Neural cell (in vitro differentiated cells): ENCODE measurements at regions not wholly inside any gene's neighbourhood (a gene's known extent, or its start where the extent isn't known, plus 50 kb on each side); places are given as distances from the start of the nearest gene placed in this dataset.

ENCODE experiments used
- H2AFZ ChIP-seq: fragments of 200-600, 300-800 bp; sonication (generic), shearing (Covaris generic); 2 replicates; pipeline ENCODE4 v1.6.0; 2014; ENCODE audit warnings: low read depth, mild to moderate bottlenecking, antibody characterized with exemption, low read length, moderate library complexity
- H3F3A ChIP-seq: fragments of 200-600 bp; shearing (Covaris generic); 2 replicates; pipeline ENCODE4 v1.6.1; 2016; ENCODE audit warnings: mild to moderate bottlenecking, moderate library complexity, mixed read lengths, antibody characterized with exemption, low read length; ENCODE audit not compliant: insufficient read depth, poor library complexity, severe bottlenecking
- H3K27ac ChIP-seq: fragments of 200-600, 300-800 bp; sonication (generic), shearing (Covaris generic); 2 replicates; pipeline ENCODE4 v1.5.1; 2014; ENCODE audit warnings: mild to moderate bottlenecking, low read length, moderate library complexity
- H3K27me3 ChIP-seq: fragments of 300-800, 200-600 bp; sonication (generic), shearing (Covaris generic); 2 replicates; pipeline ENCODE4 v1.6.0; 2014; ENCODE audit warnings: mild to moderate bottlenecking, low read depth, low read length, moderate library complexity; ENCODE audit not compliant: insufficient read depth
- H3K36me3 ChIP-seq: fragments of 300-800, 200-600 bp; sonication (generic), shearing (Covaris generic); 2 replicates; pipeline ENCODE4 v1.5.1; 2014; ENCODE audit warnings: mild to moderate bottlenecking, antibody characterized with exemption, low read length, moderate library complexity; ENCODE audit not compliant: insufficient read depth
- H3K4me2 ChIP-seq: fragments of 300-800, 200-600 bp; sonication (generic), shearing (Covaris generic); 2 replicates; pipeline ENCODE4 v1.6.0; 2014; ENCODE audit warnings: mild to moderate bottlenecking, low read length
- H3K4me3 ChIP-seq: fragments of 300-800, 200-600 bp; sonication (generic), shearing (Covaris generic); 2 replicates; pipeline ENCODE4 v1.5.1; 2014; ENCODE audit warnings: mild to moderate bottlenecking, low read length, moderate library complexity
- H3K79me2 ChIP-seq: fragments of 200-600 bp; shearing (Covaris generic); replicated peaks from 2 replicates; pipeline ENCODE4 v1.6.0; 2014; ENCODE audit warnings: mild to moderate bottlenecking, low read length, moderate library complexity; ENCODE audit not compliant: insufficient read depth
- H3K9ac ChIP-seq: fragments of 300-800, 200-600 bp; sonication (generic), shearing (Covaris generic); 2 replicates; pipeline ENCODE4 v1.6.1; 2016; ENCODE audit warnings: mild to moderate bottlenecking, low read length, mixed read lengths
- H3K9me2 ChIP-seq: fragments of 200-600 bp; shearing (Covaris generic); 2 replicates; pipeline ENCODE4 v1.6.1; 2016; ENCODE audit warnings: mild to moderate bottlenecking, low read length, mixed read lengths; ENCODE audit not compliant: insufficient read depth
- H3K9me3 ChIP-seq: fragments of 200-600, 300-800 bp; sonication (generic), shearing (Covaris generic); 2 replicates; pipeline ENCODE4 v1.6.1; 2016; ENCODE audit warnings: mild to moderate bottlenecking, mixed run types, low read length, moderate library complexity, mixed read lengths
- H4K20me1 ChIP-seq: fragments of 200-600 bp; shearing (Covaris generic); 2 replicates; pipeline ENCODE4 v1.6.1; 2016; ENCODE audit warnings: mild to moderate bottlenecking, mixed run types; ENCODE audit not compliant: insufficient read depth
- EP300 ChIP-seq: fragments of 450-650 bp; conservative IDR thresholded peaks from 2 replicates; pipeline ENCODE4 v1.6.1; 2014; ENCODE audit warnings: antibody characterized with exemption, mild to moderate bottlenecking, moderate library complexity; ENCODE audit not compliant: poor library complexity, severe bottlenecking
- EZH2 ChIP-seq: fragments of 200-600, 300-800 bp; shearing (Covaris generic), sonication (generic); IDR thresholded peaks from 2 replicates; pipeline ENCODE4 v1.6.1; 2014; ENCODE audit warnings: antibody characterized with exemption, low read length, borderline replicate concordance, mild to moderate bottlenecking; ENCODE audit not compliant: insufficient read depth, poor library complexity, severe bottlenecking
- MXI1 ChIP-seq: fragments of 450-650 bp; conservative IDR thresholded peaks from 2 replicates; pipeline ENCODE4 v1.6.1; 2014; ENCODE audit warnings: antibody characterized with exemption, mild to moderate bottlenecking; ENCODE audit not compliant: poor library complexity, severe bottlenecking
- POLR2AphosphoS5 ChIP-seq: IDR thresholded peaks from 2 replicates; pipeline ENCODE4 v1.6.1; 2012
- RAD21 ChIP-seq: fragments of 450-650 bp; conservative IDR thresholded peaks from 2 replicates; pipeline ENCODE4 v1.6.1; 2014; ENCODE audit warnings: antibody characterized with exemption, mild to moderate bottlenecking, moderate library complexity
- SMC3 ChIP-seq: fragments of 450-650 bp; conservative IDR thresholded peaks from 2 replicates; pipeline ENCODE4 v1.6.1; 2014; ENCODE audit warnings: antibody characterized with exemption, mild to moderate bottlenecking, moderate library complexity; ENCODE audit not compliant: poor library complexity
- TAF1 ChIP-seq: IDR thresholded peaks from 2 replicates; pipeline ENCODE4 v1.6.1; 2012; ENCODE audit warnings: low read depth
- TF ChIP-seq, protein P1 (sequence below): IDR thresholded peaks from 2 replicates; pipeline ENCODE4 v1.6.1; 2012; ENCODE audit warnings: borderline replicate concordance
- TF ChIP-seq, protein P2 (sequence below): fragments of 450-650 bp; IDR thresholded peaks from 2 replicates; pipeline ENCODE4 v1.5.1; 2014; ENCODE audit warnings: antibody characterized with exemption, mild to moderate bottlenecking, moderate library complexity; ENCODE audit not compliant: poor library complexity, severe bottlenecking

DNA sequence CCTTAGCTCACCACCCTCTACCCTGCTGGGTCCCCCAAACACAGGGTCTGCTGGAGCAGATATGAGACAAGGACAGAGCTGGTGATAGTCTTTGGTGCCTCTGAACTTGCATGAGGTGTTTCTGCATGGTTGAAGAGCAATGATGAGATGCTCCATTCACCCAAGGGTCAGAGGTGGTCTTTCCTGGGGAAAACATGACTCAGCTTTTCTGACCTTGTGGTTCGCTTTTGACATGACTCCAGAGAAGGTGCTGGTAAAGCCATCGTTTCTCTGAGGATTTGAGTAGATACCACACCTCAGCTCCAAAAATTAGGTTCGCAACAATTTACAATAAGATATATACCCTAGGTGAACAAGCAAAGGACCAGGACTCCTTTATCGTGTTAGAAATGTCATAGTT, 304.8 kb downstream of the DHX35 start:
- H3K27ac ChIP-seq, result no peak overlapping the region
- no peak overlapping the region for H3K9ac ChIP-seq
- no peak overlapping the region for H3K4me3 ChIP-seq
- H3K9me3 ChIP-seq, result no peaks in the 10 kb centered on the region
- no peaks in the 10 kb centered on the region for H3K9me2 ChIP-seq
- no peak overlapping the region for H2AFZ ChIP-seq
- H3K27me3 ChIP-seq, result no peaks in the 10 kb centered on the region
- TF ChIP-seq TAF1 (no peak), EP300 (no peak), SMC3 (no peak), EZH2 (no peak), POLR2AphosphoS5 (no peak), RAD21 (no peak), MXI1 (no peak)
- TF ChIP-seq, protein P1, sequence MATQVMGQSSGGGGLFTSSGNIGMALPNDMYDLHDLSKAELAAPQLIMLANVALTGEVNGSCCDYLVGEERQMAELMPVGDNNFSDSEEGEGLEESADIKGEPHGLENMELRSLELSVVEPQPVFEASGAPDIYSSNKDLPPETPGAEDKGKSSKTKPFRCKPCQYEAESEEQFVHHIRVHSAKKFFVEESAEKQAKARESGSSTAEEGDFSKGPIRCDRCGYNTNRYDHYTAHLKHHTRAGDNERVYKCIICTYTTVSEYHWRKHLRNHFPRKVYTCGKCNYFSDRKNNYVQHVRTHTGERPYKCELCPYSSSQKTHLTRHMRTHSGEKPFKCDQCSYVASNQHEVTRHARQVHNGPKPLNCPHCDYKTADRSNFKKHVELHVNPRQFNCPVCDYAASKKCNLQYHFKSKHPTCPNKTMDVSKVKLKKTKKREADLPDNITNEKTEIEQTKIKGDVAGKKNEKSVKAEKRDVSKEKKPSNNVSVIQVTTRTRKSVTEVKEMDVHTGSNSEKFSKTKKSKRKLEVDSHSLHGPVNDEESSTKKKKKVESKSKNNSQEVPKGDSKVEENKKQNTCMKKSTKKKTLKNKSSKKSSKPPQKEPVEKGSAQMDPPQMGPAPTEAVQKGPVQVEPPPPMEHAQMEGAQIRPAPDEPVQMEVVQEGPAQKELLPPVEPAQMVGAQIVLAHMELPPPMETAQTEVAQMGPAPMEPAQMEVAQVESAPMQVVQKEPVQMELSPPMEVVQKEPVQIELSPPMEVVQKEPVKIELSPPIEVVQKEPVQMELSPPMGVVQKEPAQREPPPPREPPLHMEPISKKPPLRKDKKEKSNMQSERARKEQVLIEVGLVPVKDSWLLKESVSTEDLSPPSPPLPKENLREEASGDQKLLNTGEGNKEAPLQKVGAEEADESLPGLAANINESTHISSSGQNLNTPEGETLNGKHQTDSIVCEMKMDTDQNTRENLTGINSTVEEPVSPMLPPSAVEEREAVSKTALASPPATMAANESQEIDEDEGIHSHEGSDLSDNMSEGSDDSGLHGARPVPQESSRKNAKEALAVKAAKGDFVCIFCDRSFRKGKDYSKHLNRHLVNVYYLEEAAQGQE, result no peak
- TF ChIP-seq, protein P2, sequence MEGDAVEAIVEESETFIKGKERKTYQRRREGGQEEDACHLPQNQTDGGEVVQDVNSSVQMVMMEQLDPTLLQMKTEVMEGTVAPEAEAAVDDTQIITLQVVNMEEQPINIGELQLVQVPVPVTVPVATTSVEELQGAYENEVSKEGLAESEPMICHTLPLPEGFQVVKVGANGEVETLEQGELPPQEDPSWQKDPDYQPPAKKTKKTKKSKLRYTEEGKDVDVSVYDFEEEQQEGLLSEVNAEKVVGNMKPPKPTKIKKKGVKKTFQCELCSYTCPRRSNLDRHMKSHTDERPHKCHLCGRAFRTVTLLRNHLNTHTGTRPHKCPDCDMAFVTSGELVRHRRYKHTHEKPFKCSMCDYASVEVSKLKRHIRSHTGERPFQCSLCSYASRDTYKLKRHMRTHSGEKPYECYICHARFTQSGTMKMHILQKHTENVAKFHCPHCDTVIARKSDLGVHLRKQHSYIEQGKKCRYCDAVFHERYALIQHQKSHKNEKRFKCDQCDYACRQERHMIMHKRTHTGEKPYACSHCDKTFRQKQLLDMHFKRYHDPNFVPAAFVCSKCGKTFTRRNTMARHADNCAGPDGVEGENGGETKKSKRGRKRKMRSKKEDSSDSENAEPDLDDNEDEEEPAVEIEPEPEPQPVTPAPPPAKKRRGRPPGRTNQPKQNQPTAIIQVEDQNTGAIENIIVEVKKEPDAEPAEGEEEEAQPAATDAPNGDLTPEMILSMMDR, result no peak
- H3K79me2 ChIP-seq, result no peaks in the 10 kb centered on the region
- no peak overlapping the region for H3K4me2 ChIP-seq
- H3F3A ChIP-seq, result no peaks in the 10 kb centered on the region
- no peaks in the 10 kb centered on the region for H4K20me1 ChIP-seq
- no peaks in the 10 kb centered on the region for H3K36me3 ChIP-seq

DNA sequence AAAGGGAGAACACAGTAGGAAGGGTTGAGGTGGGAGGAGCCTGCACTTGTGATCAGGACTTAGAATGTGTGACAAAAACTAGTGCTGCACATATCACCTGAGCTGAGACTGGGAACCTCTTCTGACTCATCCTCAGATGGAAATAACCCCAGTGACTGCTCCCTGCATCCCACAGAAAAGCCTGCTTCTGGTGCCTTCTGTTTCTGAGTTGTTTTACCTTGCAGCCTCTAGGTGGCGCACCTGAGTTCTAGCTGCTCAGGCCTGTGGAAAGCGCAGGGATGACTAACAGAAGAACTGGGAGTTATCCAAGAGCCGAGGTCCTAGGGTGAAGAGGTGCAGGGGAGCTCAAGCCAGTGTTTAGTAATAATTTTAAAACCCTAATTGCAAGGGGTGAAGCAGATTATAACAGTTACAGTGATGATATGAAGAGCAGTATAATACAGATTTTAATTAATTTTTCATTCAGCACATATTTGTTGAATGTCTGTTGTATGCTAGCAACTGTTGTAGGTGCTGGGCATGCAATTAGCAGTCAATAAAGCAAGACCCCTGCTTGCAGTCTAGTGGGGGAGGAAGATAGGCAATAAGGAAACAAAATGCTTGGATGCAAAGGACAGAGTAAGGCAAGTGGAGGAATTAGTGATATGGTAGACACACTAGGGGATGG, 302.5 kb downstream of the DHX35 start:
- no peaks in the 10 kb centered on the region for H3K27me3 ChIP-seq
- H3K4me3 ChIP-seq, result no peak overlapping the region
- H3K36me3 ChIP-seq, result no peaks in the 10 kb centered on the region
- H3K9me2 ChIP-seq, result no peaks in the 10 kb centered on the region
- TF ChIP-seq RAD21 (peak; percentile 74), SMC3 (peak; percentile 76), POLR2AphosphoS5 (no peak)
- TF ChIP-seq, protein P1, result no peak
- TF ChIP-seq, protein P2, result peak; percentile 79
- no peak overlapping the region for H3K27ac ChIP-seq
- no peak overlapping the region for H3K4me2 ChIP-seq
- no peak overlapping the region for H2AFZ ChIP-seq
- H3F3A ChIP-seq, result no peaks in the 10 kb centered on the region
- no peak overlapping the region for H3K9ac ChIP-seq
- H3K79me2 ChIP-seq, result no peaks in the 10 kb centered on the region
- H4K20me1 ChIP-seq, result no peaks in the 10 kb centered on the region
- no peaks in the 10 kb centered on the region for H3K9me3 ChIP-seq
